ENCODE measurements at regions not wholly inside any gene's neighbourhood (a gene's known extent, or its start where the extent isn't known, plus 50 kb on each side); places are given as distances from the start of the nearest gene placed in this dataset.

DNA sequence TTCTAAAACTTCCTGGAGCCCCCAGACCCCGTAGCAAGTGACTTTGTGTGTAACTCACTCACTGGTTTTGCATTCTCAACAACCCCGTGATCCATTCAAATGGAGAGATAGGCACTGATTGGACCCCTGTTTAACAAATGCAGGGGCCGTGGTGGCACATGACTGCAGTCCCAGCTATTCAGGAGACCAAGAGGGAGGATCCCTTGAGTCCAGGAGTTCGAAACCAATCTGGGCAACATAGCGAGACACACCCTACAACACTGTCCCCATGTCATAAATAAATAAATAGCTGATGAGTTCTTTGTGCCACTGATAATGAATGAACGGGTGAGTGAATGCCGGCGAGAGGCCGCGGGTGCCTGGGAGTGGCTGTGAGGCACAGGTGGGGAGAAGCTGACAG, 59.4 kb upstream of the PAX7 start:
- TF ChIP-seq, protein P1, sequence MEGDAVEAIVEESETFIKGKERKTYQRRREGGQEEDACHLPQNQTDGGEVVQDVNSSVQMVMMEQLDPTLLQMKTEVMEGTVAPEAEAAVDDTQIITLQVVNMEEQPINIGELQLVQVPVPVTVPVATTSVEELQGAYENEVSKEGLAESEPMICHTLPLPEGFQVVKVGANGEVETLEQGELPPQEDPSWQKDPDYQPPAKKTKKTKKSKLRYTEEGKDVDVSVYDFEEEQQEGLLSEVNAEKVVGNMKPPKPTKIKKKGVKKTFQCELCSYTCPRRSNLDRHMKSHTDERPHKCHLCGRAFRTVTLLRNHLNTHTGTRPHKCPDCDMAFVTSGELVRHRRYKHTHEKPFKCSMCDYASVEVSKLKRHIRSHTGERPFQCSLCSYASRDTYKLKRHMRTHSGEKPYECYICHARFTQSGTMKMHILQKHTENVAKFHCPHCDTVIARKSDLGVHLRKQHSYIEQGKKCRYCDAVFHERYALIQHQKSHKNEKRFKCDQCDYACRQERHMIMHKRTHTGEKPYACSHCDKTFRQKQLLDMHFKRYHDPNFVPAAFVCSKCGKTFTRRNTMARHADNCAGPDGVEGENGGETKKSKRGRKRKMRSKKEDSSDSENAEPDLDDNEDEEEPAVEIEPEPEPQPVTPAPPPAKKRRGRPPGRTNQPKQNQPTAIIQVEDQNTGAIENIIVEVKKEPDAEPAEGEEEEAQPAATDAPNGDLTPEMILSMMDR (IDR thresholded peaks at IDR 0.05; ENCODE audit: borderline replicate concordance, extremely low read depth, insufficient read depth): no peak
- no peak overlapping the region for H3K4me3 ChIP-seq (ENCODE audit: low read length in 3 of 3)
- DNase-seq: no peak
- H3K27me3 ChIP-seq (ENCODE audit: control insufficient read depth, insufficient read depth, low read length): peaks cover 2% of the 10 kb centered on the region
- H3K27ac ChIP-seq (ENCODE audit: low read depth in 2 of 2, low read length in 2 of 2): no peak overlapping the region
- intact Hi-C loops (cut with DNase I): no loop called here
- H3K9me3 ChIP-seq (ENCODE audit: control insufficient read depth in 2 of 3, insufficient read depth in 1 of 3, low read length in 3 of 3): peaks cover 0 to 4% (median 0%) of the 10 kb centered on the region in 3 donors
- H3K4me1 ChIP-seq (ENCODE audit: control insufficient read depth in 2 of 3, insufficient read depth in 2 of 3, low read depth in 1 of 3, low read length in 3 of 3): no peaks in the 10 kb centered on the region
- FAIRE-seq: no peak
- H3K9ac ChIP-seq (ENCODE audit: low read length in 3 of 3): no peak overlapping the region
- H3K36me3 ChIP-seq (ENCODE audit: control insufficient read depth in 2 of 3, insufficient read depth in 3 of 3, low read length in 3 of 3): no peaks in the 10 kb centered on the region

GRCh38 chr1:18572022-18572880, 58.4 kb upstream of the PAX7 start:
- Histone ChIP-seq H3K27me3 (ENCODE audit: control insufficient read depth, insufficient read depth, low read length) (peaks cover 2% of the 10 kb centered on the region), H3K9ac (ENCODE audit: low read length in 3 of 3) (no peak overlapping the region), H3K9me3 (ENCODE audit: control insufficient read depth in 2 of 3, insufficient read depth in 1 of 3, low read length in 3 of 3) (peaks cover 0 to 4% (median 0%) of the 10 kb centered on the region in 3 donors), H3K36me3 (ENCODE audit: control insufficient read depth in 2 of 3, insufficient read depth in 3 of 3, low read length in 3 of 3) (no peaks in the 10 kb centered on the region), H3K27ac (ENCODE audit: low read depth in 2 of 2, low read length in 2 of 2) (no peak overlapping the region), H3K4me3 (ENCODE audit: low read length in 3 of 3) (no peak overlapping the region), H3K4me1 (ENCODE audit: control insufficient read depth in 2 of 3, insufficient read depth in 2 of 3, low read depth in 1 of 3, low read length in 3 of 3) (no peaks in the 10 kb centered on the region)
- FAIRE-seq (no peak), DNase-seq (no peak)
- intact Hi-C loops (cut with DNase I): no loop called here
- TF ChIP-seq, protein P1 (IDR thresholded peaks at IDR 0.05; ENCODE audit: borderline replicate concordance, extremely low read depth, insufficient read depth): no peak

DNA sequence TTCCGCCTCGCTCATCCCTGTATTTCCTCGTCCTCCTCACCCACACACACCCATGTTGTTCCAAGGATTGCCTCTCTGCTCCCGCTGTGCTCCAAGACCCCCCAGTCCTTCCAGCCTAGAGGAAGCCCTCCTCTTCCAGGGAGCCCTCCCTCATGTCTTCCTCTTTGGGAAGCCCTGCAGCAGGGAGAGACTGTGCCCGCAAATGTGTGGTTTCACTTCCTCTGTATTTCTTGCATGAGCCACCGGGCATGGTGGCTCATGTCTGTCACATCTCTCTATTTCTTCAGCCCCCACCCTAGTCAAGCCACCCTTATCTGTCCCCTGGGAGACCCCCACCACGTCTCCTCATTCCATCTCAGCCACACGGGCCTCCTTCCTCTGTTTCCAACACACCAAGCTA, 57.5 kb upstream of the PAX7 start:
- TF ChIP-seq, protein P1 (IDR thresholded peaks at IDR 0.05; ENCODE audit: borderline replicate concordance, extremely low read depth, insufficient read depth): no peak
- no peak overlapping the region for H3K27ac ChIP-seq (ENCODE audit: low read depth in 2 of 2, low read length in 2 of 2)
- H3K9ac ChIP-seq (ENCODE audit: low read length in 3 of 3): no peak overlapping the region
- intact Hi-C loops (cut with DNase I): no loop called here
- FAIRE-seq: no peak
- H3K4me3 ChIP-seq (ENCODE audit: low read length in 3 of 3): no peak overlapping the region
- no peak for DNase-seq
- peaks cover 0 to under 1% (median 0%) of the 10 kb centered on the region in 3 donors for H3K9me3 ChIP-seq (ENCODE audit: control insufficient read depth in 2 of 3, insufficient read depth in 1 of 3, low read length in 3 of 3)
- H3K27me3 ChIP-seq (ENCODE audit: control insufficient read depth, insufficient read depth, low read length): peaks cover 2% of the 10 kb centered on the region
- no peaks in the 10 kb centered on the region for H3K36me3 ChIP-seq (ENCODE audit: control insufficient read depth in 2 of 3, insufficient read depth in 3 of 3, low read length in 3 of 3)
- H3K4me1 ChIP-seq (ENCODE audit: control insufficient read depth in 2 of 3, insufficient read depth in 2 of 3, low read depth in 1 of 3, low read length in 3 of 3): no peaks in the 10 kb centered on the region

Measured in kidney (tissue), 13 donors.